Ovary (tissue), 7 donors: ENCODE measurements at regions not wholly inside any gene's neighbourhood (a gene's known extent, or its start where the extent isn't known, plus 50 kb on each side); places are given as distances from the start of the nearest gene placed in this dataset.

Experiments used
- DNase-seq, 5 donors: peaks; one replicate each; pipeline ENCODE4 v3.0.0-alpha.2; 2019 to 2020
- H3K27ac ChIP-seq, 2 donors: fragments of 200-600 bp; one replicate each; pipeline versions ENCODE4 v1.5.1 to v1.8.0; 2019 to 2022
- H3K27me3 ChIP-seq: fragments of 200-600 bp; one replicate; pipeline ENCODE4 v1.8.0; 2022
- H3K36me3 ChIP-seq: fragments of 200-600 bp; sonication (generic); one replicate; pipeline ENCODE4 v1.5.1; 2019
- H3K4me1 ChIP-seq: one replicate; pipeline ENCODE4 v1.8.1; 2013; ENCODE audit warnings: mild to moderate bottlenecking, moderate library complexity; ENCODE audit not compliant: insufficient read depth
- H3K4me3 ChIP-seq: fragments of 200-600 bp; sonication (generic); one replicate; pipeline ENCODE4 v1.5.1; 2017
- H3K9me3 ChIP-seq, 2 donors: fragments of 200-600 bp in 1 of 2; sonication (generic) in 1 of 2; one replicate each; pipeline versions ENCODE4 v1.5.1 to v1.8.1; 2013 to 2019; ENCODE audit warnings: mild to moderate bottlenecking in 1 of 2, moderate library complexity in 1 of 2
- CTCF ChIP-seq, 3 donors: fragments of 450-650 bp in 2 of 3; fragments of 200-600 bp in 1 of 3; IDR thresholded peaks; one replicate each; pipeline versions ENCODE4 v1.5.1 to v1.8.0; 2016 to 2022; ENCODE audit warnings: antibody characterized with exemption in 3 of 3, mild to moderate bottlenecking in 1 of 3
- EP300 ChIP-seq: sonication (generic); formaldehyde crosslinking; IDR thresholded peaks from one replicate; pipeline ENCODE4 v1.6.1; 2017; ENCODE audit warnings: antibody characterized with exemption
- POLR2A ChIP-seq: fragments of 450-650 bp; IDR thresholded peaks from one replicate; pipeline ENCODE4 v1.6.1; 2017; ENCODE audit warnings: antibody characterized with exemption, mild to moderate bottlenecking, moderate library complexity
- WGBS, 3 donors: extraction: QIAGEN DNeasy Blood & Tissue Kit in 1 of 3; methylation state at CpG; one replicate each; pipeline versions ENCODE4 v1.1.5 to v1.1.7; 2013 to 2017; 5-methylcytosine and 5-hydroxymethylcytosine counted together
- intact Hi-C, 4 donors: fragments of 100-400 bp; cut with DNase I; formaldehyde crosslinking; loops; one replicate each; pipeline versions ENCODE4 v1.11.0 to v1.15.1; 2022 to 2023
- donor health status: DM: no; HTN: no; CAD: no; lungs with moderate emphysema.
- donor health status: DM: no; HTN: no; CAD: no.
- donor health status: Bipolar disorder and iron deficiency.
- donor health status: DM: no; HTN: no; CAD: no.
- donor health status: DM: yes; HTN: yes; CAD: no.

- no peaks in the 10 kb centered on the region for H3K36me3 ChIP-seq
- DNase-seq: no peak
- peaks cover 4% of the 10 kb centered on the region for H3K27me3 ChIP-seq
- H3K9me3 ChIP-seq: no peaks in the 10 kb centered on the region
- H3K4me1 ChIP-seq: no peaks in the 10 kb centered on the region
- WGBS, 3 donors: 33 to 58% (median 42%) methylated on average over 4 of the region's 4 CpGs
- intact Hi-C loops: no loop called here
- TF ChIP-seq EP300: no peak
- TF ChIP-seq POLR2A: no peak
- no peak for TF ChIP-seq CTCF (IDR thresholded peaks at IDR 0.05)
- H3K4me3 ChIP-seq: no peak overlapping the region
- no peak overlapping the region for H3K27ac ChIP-seq
Measured at GRCh38 chr4:60531776-60532379, 668.2 kb upstream of the ADGRL3 start.

GRCh38 chr4:60544981-60545380, 655.1 kb upstream of the ADGRL3 start:
- intact Hi-C loops: no loop called here

GRCh38 chr4:60562334-60562733, 637.8 kb upstream of the ADGRL3 start:
- intact Hi-C loops: no loop called here
- H3K27ac ChIP-seq: no peak overlapping the region
- 39 to 54% (median 46%) methylated on average over 2 of the region's 2 CpGs for WGBS, 3 donors

More at GRCh38 chr4:60544981-60545380, 655.1 kb upstream of the ADGRL3 start:
- Histone ChIP-seq H3K4me3 (no peak overlapping the region), H3K27me3 (no peaks in the 10 kb centered on the region), H3K4me1 (no peaks in the 10 kb centered on the region), H3K36me3 (no peaks in the 10 kb centered on the region), H3K9me3 (no peaks in the 10 kb centered on the region), H3K27ac (no peak overlapping the region)
- TF ChIP-seq CTCF (IDR thresholded peaks at IDR 0.05): no peak
- no peak for TF ChIP-seq EP300
- TF ChIP-seq POLR2A: no peak
- DNase-seq: no peak
- WGBS, 3 donors: 19 to 26% (median 21%) methylated on average over 3 of the region's 3 CpGs

GRCh38 chr4:60565558-60565957, 634.6 kb upstream of the ADGRL3 start:
- H3K27ac ChIP-seq: no peak overlapping the region
- no peaks in the 10 kb centered on the region for H3K27me3 ChIP-seq
- H3K9me3 ChIP-seq: no peaks in the 10 kb centered on the region
- H3K4me3 ChIP-seq: no peak overlapping the region
- no peak for TF ChIP-seq POLR2A
- no peak for TF ChIP-seq CTCF (IDR thresholded peaks at IDR 0.05)
- no peak for TF ChIP-seq EP300
- H3K4me1 ChIP-seq: no peaks in the 10 kb centered on the region
- no peaks in the 10 kb centered on the region for H3K36me3 ChIP-seq
- no peak for DNase-seq
- intact Hi-C loops: no loop called here
- WGBS, 3 donors: 81 to 87% (median 82%) methylated on average over 7 of the region's 7 CpGs

More at GRCh38 chr4:60562334-60562733, 637.8 kb upstream of the ADGRL3 start:
- no peaks in the 10 kb centered on the region for H3K4me1 ChIP-seq
- H3K27me3 ChIP-seq: no peaks in the 10 kb centered on the region
- no peak for TF ChIP-seq EP300
- no peak for TF ChIP-seq POLR2A
- no peak for TF ChIP-seq CTCF (IDR thresholded peaks at IDR 0.05)
- H3K4me3 ChIP-seq: no peak overlapping the region
- no peaks in the 10 kb centered on the region for H3K36me3 ChIP-seq
- H3K9me3 ChIP-seq: no peaks in the 10 kb centered on the region
- no peak for DNase-seq
